ENCODE measurements at regions not wholly inside any gene's neighbourhood (a gene's known extent, or its start where the extent isn't known, plus 50 kb on each side); places are given as distances from the start of the nearest gene placed in this dataset.
"Not testable (repeated sequence)": the region's sequence is repeated elsewhere in the genome, so short reads cannot be mapped to it uniquely, and the experiment has no call there.

DNA sequence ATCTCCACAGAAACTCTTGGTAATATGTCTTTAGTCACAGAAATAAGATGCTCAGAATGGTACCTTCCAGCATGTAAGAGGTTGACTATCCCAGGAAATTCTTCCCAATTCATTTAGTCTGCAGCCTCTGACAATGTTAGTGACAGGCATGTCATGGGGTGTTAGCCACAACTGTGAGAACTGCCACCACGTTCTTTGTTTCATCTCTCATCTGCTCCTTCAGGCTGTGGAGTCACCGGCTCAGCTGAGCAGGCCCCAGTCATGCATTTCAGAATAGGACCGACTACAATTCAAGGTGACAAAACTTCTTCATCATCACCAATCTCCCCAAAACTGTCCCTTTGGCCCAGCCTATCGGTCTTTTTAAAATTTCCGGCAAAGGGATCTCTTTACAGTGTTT, 167.5 kb downstream of the AKAIN1 start:
- no peak for DNase-seq (ENCODE audit: extremely low read depth, low read depth)
- TF ChIP-seq, protein P1, sequence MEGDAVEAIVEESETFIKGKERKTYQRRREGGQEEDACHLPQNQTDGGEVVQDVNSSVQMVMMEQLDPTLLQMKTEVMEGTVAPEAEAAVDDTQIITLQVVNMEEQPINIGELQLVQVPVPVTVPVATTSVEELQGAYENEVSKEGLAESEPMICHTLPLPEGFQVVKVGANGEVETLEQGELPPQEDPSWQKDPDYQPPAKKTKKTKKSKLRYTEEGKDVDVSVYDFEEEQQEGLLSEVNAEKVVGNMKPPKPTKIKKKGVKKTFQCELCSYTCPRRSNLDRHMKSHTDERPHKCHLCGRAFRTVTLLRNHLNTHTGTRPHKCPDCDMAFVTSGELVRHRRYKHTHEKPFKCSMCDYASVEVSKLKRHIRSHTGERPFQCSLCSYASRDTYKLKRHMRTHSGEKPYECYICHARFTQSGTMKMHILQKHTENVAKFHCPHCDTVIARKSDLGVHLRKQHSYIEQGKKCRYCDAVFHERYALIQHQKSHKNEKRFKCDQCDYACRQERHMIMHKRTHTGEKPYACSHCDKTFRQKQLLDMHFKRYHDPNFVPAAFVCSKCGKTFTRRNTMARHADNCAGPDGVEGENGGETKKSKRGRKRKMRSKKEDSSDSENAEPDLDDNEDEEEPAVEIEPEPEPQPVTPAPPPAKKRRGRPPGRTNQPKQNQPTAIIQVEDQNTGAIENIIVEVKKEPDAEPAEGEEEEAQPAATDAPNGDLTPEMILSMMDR (IDR thresholded peaks at IDR 0.05; ENCODE audit: low read depth, low read length, missing control alignments) = no peak
- no peak overlapping the region for H3K4me3 ChIP-seq (replicated peaks; ENCODE audit: low read depth, low read length)

DNA sequence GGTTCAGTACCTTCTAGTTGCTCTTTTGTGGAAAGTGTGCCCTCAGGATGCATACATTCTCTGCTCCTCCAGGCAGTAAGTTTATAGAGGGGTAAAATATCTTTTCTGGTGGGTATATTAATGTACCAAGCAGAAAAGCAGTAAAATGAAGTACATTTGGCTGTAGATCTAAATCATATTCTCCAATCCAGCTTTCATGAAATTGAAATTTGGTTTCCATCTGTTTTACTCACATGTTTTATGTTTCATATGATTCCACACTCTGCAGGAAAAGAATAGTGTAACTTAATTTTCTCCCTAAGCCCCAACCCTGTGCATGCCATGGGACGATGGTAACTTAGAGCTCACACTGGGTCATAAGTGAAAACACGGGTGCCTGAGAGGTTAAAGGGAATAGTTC, 172.3 kb downstream of the AKAIN1 start:
- no peak overlapping the region for H3K4me3 ChIP-seq (replicated peaks; ENCODE audit: low read depth, low read length)
- TF ChIP-seq, protein P1 (IDR thresholded peaks at IDR 0.05; ENCODE audit: low read depth, low read length, missing control alignments) = no peak
- DNase-seq (ENCODE audit: extremely low read depth, low read depth) = no peak

DNA sequence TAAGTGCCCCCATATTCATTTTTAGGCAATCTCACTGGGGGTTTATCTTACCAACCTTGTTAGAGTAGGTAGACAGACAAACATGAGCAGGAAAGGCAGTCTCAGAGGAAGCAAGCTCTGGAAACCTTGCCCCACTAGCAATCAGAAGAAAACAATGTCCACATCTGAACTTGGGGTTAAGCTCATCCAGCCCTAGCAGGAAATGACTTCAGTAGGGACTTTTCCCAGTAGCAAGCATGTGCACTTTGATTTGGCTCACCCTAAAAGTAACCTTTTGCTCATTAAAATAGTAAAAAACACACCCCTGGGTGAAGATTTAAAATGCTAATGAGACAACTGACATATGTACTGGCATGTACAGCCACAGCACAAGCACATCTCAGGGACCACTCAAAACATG, 175.5 kb downstream of the AKAIN1 start:
- H3K4me3 ChIP-seq (replicated peaks; ENCODE audit: low read depth, low read length) = no peak overlapping the region
- TF ChIP-seq, protein P1 (IDR thresholded peaks at IDR 0.05; ENCODE audit: low read depth, low read length, missing control alignments) = no peak
- DNase-seq (ENCODE audit: extremely low read depth, low read depth) = no peak

DNA sequence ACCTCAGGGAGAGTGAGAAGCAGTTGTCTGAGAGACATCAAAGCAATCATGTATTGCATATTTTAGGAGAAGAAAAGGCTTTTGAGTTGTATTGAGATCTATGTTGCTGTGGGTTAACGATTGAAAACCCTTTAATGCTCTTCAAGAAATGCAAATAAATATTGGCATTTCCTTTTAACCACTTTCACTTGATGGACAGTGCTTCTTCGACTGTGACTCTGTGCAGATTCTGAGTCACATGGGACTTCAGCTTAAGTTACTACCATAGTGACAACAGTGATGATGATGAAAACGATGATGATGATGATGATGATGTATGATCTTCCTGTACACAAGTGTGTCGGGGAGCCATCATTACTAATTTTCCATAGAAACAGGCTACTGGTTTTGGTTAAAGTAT, 181.8 kb downstream of the AKAIN1 start:
- TF ChIP-seq, protein P1 (IDR thresholded peaks at IDR 0.05; ENCODE audit: low read depth, low read length, missing control alignments) = no peak
- no peak overlapping the region for H3K4me3 ChIP-seq (replicated peaks; ENCODE audit: low read depth, low read length)
- DNase-seq (ENCODE audit: extremely low read depth, low read depth) = no peak

DNA sequence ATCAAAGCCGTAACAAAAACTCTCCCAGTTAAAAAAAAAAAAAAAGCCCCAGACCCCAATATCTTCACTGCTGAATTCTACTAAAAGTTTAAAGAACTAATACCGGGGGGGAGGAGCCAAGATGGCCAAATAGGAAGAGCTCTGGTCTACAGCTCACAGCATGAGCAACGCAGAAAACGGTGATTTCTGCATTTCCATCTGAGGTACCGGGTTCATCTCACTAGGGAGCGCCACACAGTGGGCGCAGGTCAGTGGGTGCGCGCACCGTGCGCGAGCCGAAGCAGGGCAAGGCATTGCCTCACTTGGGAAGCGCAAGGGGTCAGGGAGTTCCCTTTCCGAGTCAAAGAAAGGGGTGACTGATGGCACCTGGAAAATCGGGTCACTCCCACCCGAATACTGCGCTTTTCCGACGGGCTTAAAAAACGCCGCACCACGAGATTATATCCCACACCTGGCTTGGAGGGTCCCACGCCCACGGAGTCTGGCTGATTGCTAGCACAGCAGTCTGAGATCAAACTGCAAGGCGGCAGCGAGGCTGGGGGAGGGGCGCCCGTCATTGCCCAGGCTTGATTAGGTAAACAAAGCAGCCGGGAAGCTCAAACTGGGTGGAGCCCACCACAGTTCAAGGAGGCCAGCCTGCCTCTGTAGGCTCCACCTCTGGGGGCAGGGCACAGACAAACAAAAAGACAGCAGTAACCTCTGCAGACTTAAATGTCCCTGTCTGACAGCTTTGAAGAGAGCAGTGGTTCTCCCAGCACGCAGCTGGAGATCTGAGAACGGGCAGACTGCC, 192.8 kb downstream of the AKAIN1 start:
- not testable (repeated sequence) for H3K4me3 ChIP-seq (replicated peaks; ENCODE audit: low read depth, low read length); DNase-seq (ENCODE audit: extremely low read depth, low read depth)

DNA sequence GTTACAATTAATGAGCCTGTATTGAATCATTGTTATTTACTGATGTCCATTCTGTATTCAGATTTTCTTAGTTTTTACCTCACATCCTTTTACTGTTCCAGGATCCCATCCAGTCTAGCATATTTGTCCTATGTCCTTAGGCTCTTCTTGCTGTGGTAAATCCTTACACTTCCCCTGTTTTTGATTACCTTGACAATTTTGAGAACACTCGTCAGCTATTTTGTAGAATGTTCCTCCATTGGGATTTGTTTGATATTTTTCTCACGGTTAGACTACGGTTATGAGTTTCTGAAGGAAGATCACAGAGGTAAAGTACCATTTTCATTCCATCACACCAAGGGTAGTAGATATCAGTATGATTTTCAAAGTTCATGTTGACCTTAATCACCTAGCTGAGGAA, 202.3 kb downstream of the AKAIN1 start:
- DNase-seq (ENCODE audit: extremely low read depth, low read depth) = no peak
- H3K4me3 ChIP-seq (replicated peaks; ENCODE audit: low read depth, low read length) = no peak overlapping the region
- TF ChIP-seq, protein P1 (IDR thresholded peaks at IDR 0.05; ENCODE audit: low read depth, low read length, missing control alignments) = no peak

DNA sequence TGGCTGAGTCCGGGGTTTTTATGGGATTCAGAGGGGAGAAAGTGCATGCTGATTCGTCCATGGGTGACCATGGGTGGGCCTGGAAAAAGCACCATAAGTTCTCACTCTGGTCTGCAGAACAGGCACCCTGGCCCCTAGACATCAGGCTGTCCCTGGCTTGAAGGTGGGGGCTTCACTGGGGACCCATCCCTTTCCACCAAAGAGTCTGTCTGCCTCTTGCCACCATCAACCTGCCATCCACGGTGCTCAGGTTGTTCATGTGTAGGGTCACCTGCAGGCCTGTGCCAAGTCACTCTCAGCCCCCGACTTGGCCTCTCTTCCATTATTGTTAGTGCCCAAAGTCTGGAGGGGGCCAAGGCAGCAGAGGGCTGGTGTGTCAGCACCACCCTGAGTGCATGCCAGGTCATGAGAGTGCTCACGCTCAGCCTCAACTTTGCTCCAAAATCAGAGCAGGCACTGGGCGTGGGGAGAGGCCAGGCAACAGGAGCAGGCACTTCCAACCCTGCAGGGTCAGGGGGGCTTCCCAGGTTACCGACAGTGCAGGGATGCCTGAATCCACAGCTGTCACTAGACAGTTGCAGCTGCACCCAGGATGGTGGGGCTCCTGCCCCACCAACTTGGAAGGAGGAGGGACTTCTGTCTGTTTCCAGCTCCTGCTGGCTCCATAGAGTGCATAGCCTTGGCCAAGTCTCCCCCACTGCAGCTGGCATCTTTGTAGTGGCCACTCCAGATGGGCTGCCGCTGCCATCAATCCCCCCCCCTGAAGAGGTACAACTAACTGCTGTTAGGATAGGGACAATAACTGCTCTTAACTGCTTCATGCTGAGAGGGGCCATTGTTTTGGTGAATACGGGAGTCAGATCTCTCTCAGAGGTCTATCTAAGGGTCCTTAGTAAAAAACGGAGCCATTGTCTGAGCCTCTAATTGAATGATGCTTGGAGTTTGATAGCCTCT, 209.3 kb downstream of the AKAIN1 start:
- TF ChIP-seq, protein P1 (IDR thresholded peaks at IDR 0.05; ENCODE audit: low read depth, low read length, missing control alignments) = no peak
- DNase-seq (ENCODE audit: extremely low read depth, low read depth) = no peak
- H3K4me3 ChIP-seq (replicated peaks; ENCODE audit: low read depth, low read length) = no peak overlapping the region
